Cardiac fibroblast (primary cell): ENCODE measurements at regions not wholly inside any gene's neighbourhood (a gene's known extent, or its start where the extent isn't known, plus 50 kb on each side); places are given as distances from the start of the nearest gene placed in this dataset.
"Not testable (repeated sequence)": the region's sequence is repeated elsewhere in the genome, so short reads cannot be mapped to it uniquely, and the experiment has no call there.

ENCODE experiments used
- DNase-seq, 2 donors: peaks; one replicate each; pipeline versions ENCODE4 v3.0.0 to v3.0.0-alpha.2; 2010; ENCODE audit warnings: low read depth in 2 of 2
- H3K4me3 ChIP-seq, 2 donors: replicated peaks in 1 of 2; 1 replicate in 1 of 2; 2 replicates in 1 of 2; pipeline ENCODE4 v1.5.1; 2011; ENCODE audit warnings: low read depth in 2 of 2, low read length in 2 of 2, mild to moderate bottlenecking in 2 of 2, moderate library complexity in 1 of 2
- TF ChIP-seq, protein P1 (sequence below): IDR thresholded peaks from one replicate; pipeline ENCODE4 v1.5.1; 2011; ENCODE audit warnings: low read depth, mild to moderate bottlenecking, low read length, inconsistent platforms

DNA sequence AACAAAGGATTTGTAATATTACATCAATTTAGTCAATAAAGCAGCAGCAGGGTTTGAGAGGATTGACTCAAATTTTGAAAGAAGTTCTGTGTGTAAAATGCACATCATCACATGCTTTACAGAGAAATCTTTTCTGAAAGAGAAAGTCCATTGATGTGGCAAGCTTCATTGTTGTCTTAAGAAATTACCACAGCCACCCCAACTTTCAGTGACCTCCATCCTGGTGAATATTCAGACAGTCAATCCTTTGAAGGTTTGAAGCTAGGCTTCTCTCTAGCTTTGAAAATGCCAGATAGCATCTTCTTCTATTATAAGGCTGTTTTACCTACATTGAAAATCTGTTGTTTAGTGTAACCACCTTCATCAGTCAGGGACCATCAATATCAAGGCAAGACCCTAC lies 51.8 kb upstream of the SETMAR start:
- TF ChIP-seq, protein P1, sequence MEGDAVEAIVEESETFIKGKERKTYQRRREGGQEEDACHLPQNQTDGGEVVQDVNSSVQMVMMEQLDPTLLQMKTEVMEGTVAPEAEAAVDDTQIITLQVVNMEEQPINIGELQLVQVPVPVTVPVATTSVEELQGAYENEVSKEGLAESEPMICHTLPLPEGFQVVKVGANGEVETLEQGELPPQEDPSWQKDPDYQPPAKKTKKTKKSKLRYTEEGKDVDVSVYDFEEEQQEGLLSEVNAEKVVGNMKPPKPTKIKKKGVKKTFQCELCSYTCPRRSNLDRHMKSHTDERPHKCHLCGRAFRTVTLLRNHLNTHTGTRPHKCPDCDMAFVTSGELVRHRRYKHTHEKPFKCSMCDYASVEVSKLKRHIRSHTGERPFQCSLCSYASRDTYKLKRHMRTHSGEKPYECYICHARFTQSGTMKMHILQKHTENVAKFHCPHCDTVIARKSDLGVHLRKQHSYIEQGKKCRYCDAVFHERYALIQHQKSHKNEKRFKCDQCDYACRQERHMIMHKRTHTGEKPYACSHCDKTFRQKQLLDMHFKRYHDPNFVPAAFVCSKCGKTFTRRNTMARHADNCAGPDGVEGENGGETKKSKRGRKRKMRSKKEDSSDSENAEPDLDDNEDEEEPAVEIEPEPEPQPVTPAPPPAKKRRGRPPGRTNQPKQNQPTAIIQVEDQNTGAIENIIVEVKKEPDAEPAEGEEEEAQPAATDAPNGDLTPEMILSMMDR = no peak
- H3K4me3 ChIP-seq = no peak overlapping the region
- no peak for DNase-seq

GRCh38 chr3:4253072-4253832 lies 49.9 kb upstream of the SETMAR start:
- not testable (repeated sequence) for DNase-seq, H3K4me3 ChIP-seq
